ENCODE measurements at regions not wholly inside any gene's neighbourhood (a gene's known extent, or its start where the extent isn't known, plus 50 kb on each side); places are given as distances from the start of the nearest gene placed in this dataset.

DNA sequence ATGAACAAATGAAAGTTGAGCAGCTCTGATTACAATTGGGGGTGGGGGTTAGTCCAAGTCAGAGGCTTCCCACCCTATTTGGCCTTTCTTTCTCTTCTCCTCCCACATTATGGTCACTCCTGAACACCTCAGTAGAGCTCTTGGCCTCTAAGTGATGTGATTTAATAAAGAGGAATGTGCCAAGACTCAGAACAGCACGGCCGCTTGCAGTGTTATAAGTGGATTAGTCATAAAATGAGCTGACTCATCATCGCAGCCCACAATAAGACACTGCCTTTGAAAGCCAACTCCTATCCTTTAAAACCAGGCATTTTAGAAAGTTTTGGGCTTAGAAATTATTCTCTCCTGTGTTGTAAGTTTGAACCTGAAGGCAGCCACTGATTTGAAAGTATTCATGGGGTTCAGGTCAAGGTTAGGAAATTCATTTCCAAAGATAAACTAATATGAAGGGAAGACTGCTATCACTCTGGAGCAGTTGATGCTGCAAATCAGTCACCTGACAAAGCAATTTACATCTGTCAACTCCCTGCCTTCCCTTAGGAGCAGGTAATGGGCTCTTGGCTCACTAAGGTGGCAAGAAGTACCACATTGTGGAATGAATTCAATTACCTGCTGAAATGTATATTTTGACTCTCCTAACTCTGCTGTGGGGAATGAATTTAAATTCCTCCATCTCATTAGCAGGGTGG, 283.6 kb upstream of the NMUR2 start:
- H3K27ac ChIP-seq: peak overlapping the region; percentile 70
- TF ChIP-seq, protein P1, sequence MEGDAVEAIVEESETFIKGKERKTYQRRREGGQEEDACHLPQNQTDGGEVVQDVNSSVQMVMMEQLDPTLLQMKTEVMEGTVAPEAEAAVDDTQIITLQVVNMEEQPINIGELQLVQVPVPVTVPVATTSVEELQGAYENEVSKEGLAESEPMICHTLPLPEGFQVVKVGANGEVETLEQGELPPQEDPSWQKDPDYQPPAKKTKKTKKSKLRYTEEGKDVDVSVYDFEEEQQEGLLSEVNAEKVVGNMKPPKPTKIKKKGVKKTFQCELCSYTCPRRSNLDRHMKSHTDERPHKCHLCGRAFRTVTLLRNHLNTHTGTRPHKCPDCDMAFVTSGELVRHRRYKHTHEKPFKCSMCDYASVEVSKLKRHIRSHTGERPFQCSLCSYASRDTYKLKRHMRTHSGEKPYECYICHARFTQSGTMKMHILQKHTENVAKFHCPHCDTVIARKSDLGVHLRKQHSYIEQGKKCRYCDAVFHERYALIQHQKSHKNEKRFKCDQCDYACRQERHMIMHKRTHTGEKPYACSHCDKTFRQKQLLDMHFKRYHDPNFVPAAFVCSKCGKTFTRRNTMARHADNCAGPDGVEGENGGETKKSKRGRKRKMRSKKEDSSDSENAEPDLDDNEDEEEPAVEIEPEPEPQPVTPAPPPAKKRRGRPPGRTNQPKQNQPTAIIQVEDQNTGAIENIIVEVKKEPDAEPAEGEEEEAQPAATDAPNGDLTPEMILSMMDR (conservative IDR thresholded peaks at IDR 0.05; ENCODE audit: low read depth): no peak
- DNase-seq (ENCODE audit: low spot score): peak; percentile 87
- ChIA-PET POLR2A (ENCODE audit: low non-redundant PET) (no interaction called here), CTCF (interaction anchor here (0.6 kb wide), 1 partner anchor 1754 kb away, joined by 4 read pairs; no protein-coding TSS in a partner anchor)

DNA sequence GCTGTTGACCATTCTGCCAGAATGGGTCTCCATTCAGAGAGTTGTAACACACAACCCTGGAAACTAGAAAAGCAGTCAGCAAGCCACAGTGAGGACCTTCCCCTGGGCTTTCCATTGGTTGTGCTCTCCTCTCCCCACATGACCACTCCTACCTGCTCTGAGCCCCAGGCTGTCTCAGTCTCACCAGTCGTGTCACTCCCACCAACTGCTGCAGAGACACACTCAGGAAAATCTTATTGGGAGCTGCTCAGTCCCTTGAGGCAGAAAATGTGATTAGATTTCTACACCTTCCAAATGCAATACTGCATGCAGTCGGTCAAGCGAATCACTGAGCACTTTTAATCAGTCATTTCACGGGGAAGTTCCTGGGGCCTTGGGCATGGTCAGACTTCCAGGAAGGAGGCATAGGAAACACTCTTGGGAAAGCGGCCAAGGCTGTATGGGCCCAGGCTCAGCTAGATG, 284.2 kb upstream of the NMUR2 start:
- peak overlapping the region; percentile 70 for H3K27ac ChIP-seq
- no peak for DNase-seq (ENCODE audit: low spot score)
- TF ChIP-seq, protein P1 (conservative IDR thresholded peaks at IDR 0.05; ENCODE audit: low read depth): no peak
- ChIA-PET CTCF (no interaction called here), POLR2A (ENCODE audit: low non-redundant PET) (no interaction called here)

GRCh38 chr5:152694231-152694630, 289.2 kb upstream of the NMUR2 start:
- POLR2A ChIA-PET (ENCODE audit: low non-redundant PET): no interaction called here
- no peak overlapping the region for H3K27ac ChIP-seq
- no peak for DNase-seq (ENCODE audit: low spot score)
- TF ChIP-seq, protein P1 (conservative IDR thresholded peaks at IDR 0.05; ENCODE audit: low read depth): no peak
- CTCF ChIA-PET: no interaction called here

DNA sequence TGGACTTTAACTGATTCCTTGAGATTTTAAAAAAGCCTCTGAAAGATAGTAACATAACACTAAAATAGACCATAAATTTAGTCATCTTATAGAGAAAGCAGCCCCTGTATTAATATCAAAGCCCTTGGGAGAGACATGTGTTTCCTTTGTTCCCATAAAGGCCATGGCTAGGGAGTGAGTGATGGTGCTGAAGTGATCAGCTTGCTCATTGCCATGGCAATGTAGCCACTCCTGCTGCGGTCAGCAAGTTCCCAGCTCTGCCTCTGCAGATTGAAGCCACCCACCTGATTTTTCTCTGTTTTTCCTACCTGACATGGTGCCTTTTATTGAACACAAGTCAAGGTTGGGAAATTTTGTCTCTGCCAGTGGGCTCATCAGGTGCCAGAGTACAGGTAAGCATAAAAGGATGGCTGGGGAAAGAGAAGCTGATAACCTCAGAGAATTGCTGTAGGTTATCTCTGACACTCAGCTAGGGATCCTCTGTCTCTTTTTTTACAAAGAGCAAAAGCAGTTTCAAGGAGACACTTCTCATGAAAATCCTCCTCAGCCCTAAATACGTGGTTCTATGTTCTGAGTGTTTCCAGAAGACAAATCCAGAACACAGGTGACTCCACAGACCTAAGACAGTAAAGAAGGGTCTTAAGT, 296.3 kb upstream of the NMUR2 start:
- CTCF ChIA-PET: no interaction called here
- TF ChIP-seq, protein P1 (conservative IDR thresholded peaks at IDR 0.05; ENCODE audit: low read depth): no peak
- no peak overlapping the region for H3K27ac ChIP-seq
- DNase-seq (ENCODE audit: low spot score): no peak
- POLR2A ChIA-PET (ENCODE audit: low non-redundant PET): no interaction called here

GRCh38 chr5:152704286-152704685, 299.2 kb upstream of the NMUR2 start:
- CTCF ChIA-PET: no interaction called here
- DNase-seq (ENCODE audit: low spot score): no peak
- no peak overlapping the region for H3K27ac ChIP-seq
- POLR2A ChIA-PET (ENCODE audit: low non-redundant PET): no interaction called here
- TF ChIP-seq, protein P1 (conservative IDR thresholded peaks at IDR 0.05; ENCODE audit: low read depth): no peak

GRCh38 chr5:152711801-152712388, 306.8 kb upstream of the NMUR2 start:
- CTCF ChIA-PET: interaction anchor here (0.6 kb wide), 1 partner anchor 149 kb away, joined by 3 read pairs; no protein-coding TSS in a partner anchor
- no peak for DNase-seq (ENCODE audit: low spot score)
- POLR2A ChIA-PET (ENCODE audit: low non-redundant PET): interaction anchor here (0.5 kb wide), 1 partner anchor 101 kb away, joined by 3 read pairs; no protein-coding TSS in a partner anchor
- TF ChIP-seq, protein P1 (conservative IDR thresholded peaks at IDR 0.05; ENCODE audit: low read depth): no peak
- no peak overlapping the region for H3K27ac ChIP-seq

Measured in RWPE1 (cell line).